ENCODE measurements at regions not wholly inside any gene's neighbourhood (a gene's known extent, or its start where the extent isn't known, plus 50 kb on each side); places are given as distances from the start of the nearest gene placed in this dataset.

- TF ChIP-seq ATF3 (IDR thresholded peaks at IDR 0.05), result no peak
Measured at GRCh38 chr1:4312024-4312423, 342.4 kb upstream of the AJAP1 start (continued).

GRCh38 chr1:4315202-4315601, 339.2 kb upstream of the AJAP1 start:
- no peak overlapping the region for H3K4me3 ChIP-seq (ENCODE audit: low read depth in 1 of 3, low read length in 3 of 3)
- TF ChIP-seq JUND (IDR thresholded peaks at IDR 0.05) (no peak), SP1 (IDR thresholded peaks at IDR 0.05) (no peak), YY1 (IDR thresholded peaks at IDR 0.05) (no peak), HNF4A (conservative IDR thresholded peaks at IDR 0.05) (no peak), FOXA1 (IDR thresholded peaks at IDR 0.05) (no peak), HNF4G (IDR thresholded peaks at IDR 0.05) (no peak), FOXA2 (IDR thresholded peaks at IDR 0.05) (no peak), RXRA (IDR thresholded peaks at IDR 0.05) (no peak), GABPA (IDR thresholded peaks at IDR 0.05 in 1 of 2, conservative IDR thresholded peaks at IDR 0.05 in 1 of 2) (no peak), TAF1 (conservative IDR thresholded peaks at IDR 0.05) (no peak), ATF3 (IDR thresholded peaks at IDR 0.05) (no peak), NR2F2 (IDR thresholded peaks at IDR 0.05) (no peak), CTCF (IDR thresholded peaks at IDR 0.05; ENCODE audit: low read depth, low read length, missing input control) (no peak), RAD21 (IDR thresholded peaks at IDR 0.05) (no peak), EGR1 (IDR thresholded peaks at IDR 0.05; ENCODE audit: low read depth in 2 of 2) (no peak)
- H3K4me1 ChIP-seq (ENCODE audit: control insufficient read depth in 4 of 4, insufficient read depth in 4 of 4, low read length in 3 of 4), result no peaks in the 10 kb centered on the region
- H3K9ac ChIP-seq (ENCODE audit: low read depth in 1 of 2, low read length in 2 of 2), result no peak overlapping the region
- 52% methylated on average over 4 of the region's 4 CpGs for WGBS
- H3K36me3 ChIP-seq (ENCODE audit: control insufficient read depth in 4 of 4, insufficient read depth in 3 of 4, low read depth in 1 of 4, low read length in 3 of 4), result no peaks in the 10 kb centered on the region
- no peak overlapping the region for H3K27ac ChIP-seq (ENCODE audit: low read depth in 1 of 2, low read length in 2 of 2)
- peaks cover 3 to 9% (median 4%) of the 10 kb centered on the region in 4 donors for H3K9me3 ChIP-seq (ENCODE audit: control insufficient read depth in 4 of 4, low read length in 3 of 4)
- DNase-seq (ENCODE audit: low spot score), result no peak
- peaks cover 0 to 3% (median under 1%) of the 10 kb centered on the region in 4 donors for H3K27me3 ChIP-seq (ENCODE audit: control insufficient read depth in 4 of 4, insufficient read depth in 4 of 4, low read length in 3 of 4)

- WGBS, result 73% methylated on average over 6 of the region's 6 CpGs
- H3K36me3 ChIP-seq (ENCODE audit: control insufficient read depth in 4 of 4, insufficient read depth in 3 of 4, low read depth in 1 of 4, low read length in 3 of 4), result no peaks in the 10 kb centered on the region
- no peaks in the 10 kb centered on the region for H3K4me1 ChIP-seq (ENCODE audit: control insufficient read depth in 4 of 4, insufficient read depth in 4 of 4, low read length in 3 of 4)
- H3K27ac ChIP-seq (ENCODE audit: low read depth in 1 of 2, low read length in 2 of 2), result no peak overlapping the region
- DNase-seq (ENCODE audit: low spot score), result no peak
- H3K27me3 ChIP-seq (ENCODE audit: control insufficient read depth in 4 of 4, insufficient read depth in 4 of 4, low read length in 3 of 4), result peaks cover 0 to 3% (median 0%) of the 10 kb centered on the region in 4 donors
- TF ChIP-seq HNF4A (conservative IDR thresholded peaks at IDR 0.05) (no peak), SP1 (IDR thresholded peaks at IDR 0.05) (no peak), HNF4G (IDR thresholded peaks at IDR 0.05) (no peak), ATF3 (IDR thresholded peaks at IDR 0.05) (no peak), CTCF (IDR thresholded peaks at IDR 0.05; ENCODE audit: low read depth, low read length, missing input control) (no peak), RAD21 (IDR thresholded peaks at IDR 0.05) (no peak)
- H3K9ac ChIP-seq (ENCODE audit: low read depth in 1 of 2, low read length in 2 of 2), result no peak overlapping the region
- H3K4me3 ChIP-seq (ENCODE audit: low read depth in 1 of 3, low read length in 3 of 3), result no peak overlapping the region
- H3K9me3 ChIP-seq (ENCODE audit: control insufficient read depth in 4 of 4, low read length in 3 of 4), result peaks cover 3 to 9% (median 4%) of the 10 kb centered on the region in 4 donors
Measured at GRCh38 chr1:4317207-4317606, 337.2 kb upstream of the AJAP1 start.
